Activated naive CD8-positive, alpha-beta T cell treated with anti-CD3 and anti-CD28 coated beads, Interleukin-2, amount 50 U/mL, for 24 hours (primary cell): ENCODE measurements at regions not wholly inside any gene's neighbourhood (a gene's known extent, or its start where the extent isn't known, plus 50 kb on each side); places are given as distances from the start of the nearest gene placed in this dataset.

ENCODE experiments used
- ATAC-seq: fragments of 150-1000 bp; cut with Tn5 transposase; one replicate; pipeline ENCODE4 v1.10.0; 2021
- DNase-seq: peaks from one replicate; pipeline ENCODE4 v3.0.0; 2021
- H3K27ac Mint-ChIP-seq: one replicate; pipeline ENCODE4 v1.8.0; 2021; ENCODE audit warnings: mild to moderate bottlenecking, mixed read lengths
- H3K27me3 Mint-ChIP-seq: one replicate; pipeline ENCODE4 v1.8.0; 2021; ENCODE audit warnings: mixed read lengths
- H3K36me3 Mint-ChIP-seq: one replicate; pipeline ENCODE4 v1.8.0; 2021; ENCODE audit warnings: low read depth, mixed read lengths
- H3K4me1 Mint-ChIP-seq: one replicate; pipeline ENCODE4 v1.8.0; 2021; ENCODE audit warnings: mixed read lengths
- H3K4me3 Mint-ChIP-seq: one replicate; pipeline ENCODE4 v1.8.0; 2021; ENCODE audit warnings: mild to moderate bottlenecking, moderate library complexity, mixed read lengths
- H3K9me3 Mint-ChIP-seq: one replicate; pipeline ENCODE4 v1.8.0; 2021; ENCODE audit warnings: mixed read lengths

DNA sequence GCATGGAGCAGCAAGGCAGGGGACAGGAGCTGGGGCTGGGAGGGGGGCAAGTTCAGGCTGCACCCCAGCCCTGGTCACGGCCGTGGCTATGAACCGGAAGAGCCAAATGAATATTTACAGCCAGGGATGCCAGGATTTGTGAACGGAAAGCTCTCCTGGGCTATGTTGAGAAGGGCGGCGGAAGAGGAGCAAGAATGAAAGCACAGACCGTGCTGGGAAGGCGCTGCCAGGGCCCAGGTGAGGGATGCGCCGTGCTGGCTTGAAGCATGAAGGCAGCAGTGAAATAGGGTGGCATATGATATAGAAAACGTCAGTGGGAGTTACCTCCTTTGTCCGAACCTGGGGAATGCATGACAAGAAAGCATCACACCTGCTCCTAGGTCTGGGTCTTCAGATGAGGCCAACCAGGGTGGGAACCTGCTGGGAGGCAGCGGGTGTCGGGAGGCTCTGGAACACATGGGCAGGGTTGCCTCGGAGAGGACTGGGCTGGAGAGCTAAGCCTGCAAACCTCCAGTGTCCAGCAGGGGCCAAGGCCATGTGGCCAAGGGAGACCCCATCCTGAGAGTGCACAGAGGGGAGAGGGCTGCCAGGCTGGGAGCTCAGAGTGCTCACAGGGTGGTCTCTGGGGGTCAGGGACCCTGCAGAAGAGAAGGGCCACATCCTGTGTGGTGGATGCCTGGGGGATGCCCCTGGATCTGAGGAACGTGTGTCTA, 120.6 kb upstream of the TCERG1L start:
- H3K4me3 Mint-ChIP-seq, result no peak overlapping the region
- H3K27ac Mint-ChIP-seq, result no peak overlapping the region
- no peak for DNase-seq
- no peaks in the 10 kb centered on the region for H3K36me3 Mint-ChIP-seq
- no peaks in the 10 kb centered on the region for H3K27me3 Mint-ChIP-seq
- no peaks in the 10 kb centered on the region for H3K9me3 Mint-ChIP-seq
- no peak for ATAC-seq
- no peaks in the 10 kb centered on the region for H3K4me1 Mint-ChIP-seq

DNA sequence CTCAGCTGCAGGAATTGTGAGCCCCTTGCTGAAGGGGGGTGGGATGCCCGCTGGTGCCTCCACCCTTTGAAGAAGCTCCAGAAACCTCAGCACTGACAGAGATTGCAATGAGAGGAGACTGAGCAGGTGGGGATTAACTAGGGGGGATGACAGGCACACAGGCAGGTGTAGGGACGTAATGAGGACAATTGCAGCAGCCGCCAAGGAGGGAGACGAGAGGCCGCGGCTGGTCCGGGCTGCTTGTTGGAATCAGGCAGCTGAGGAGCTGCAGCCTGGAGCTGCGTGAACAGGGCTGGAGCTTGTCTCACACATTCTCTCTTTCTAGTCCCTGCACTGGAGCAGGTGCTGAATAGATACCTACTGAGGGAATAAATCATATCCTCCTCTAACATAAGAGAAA, 122.0 kb upstream of the TCERG1L start:
- H3K27me3 Mint-ChIP-seq, result no peaks in the 10 kb centered on the region
- no peaks in the 10 kb centered on the region for H3K9me3 Mint-ChIP-seq
- DNase-seq (no peak), ATAC-seq (no peak)
- no peak overlapping the region for H3K27ac Mint-ChIP-seq
- H3K4me3 Mint-ChIP-seq, result no peak overlapping the region
- H3K4me1 Mint-ChIP-seq, result no peaks in the 10 kb centered on the region
- H3K36me3 Mint-ChIP-seq, result no peaks in the 10 kb centered on the region

DNA sequence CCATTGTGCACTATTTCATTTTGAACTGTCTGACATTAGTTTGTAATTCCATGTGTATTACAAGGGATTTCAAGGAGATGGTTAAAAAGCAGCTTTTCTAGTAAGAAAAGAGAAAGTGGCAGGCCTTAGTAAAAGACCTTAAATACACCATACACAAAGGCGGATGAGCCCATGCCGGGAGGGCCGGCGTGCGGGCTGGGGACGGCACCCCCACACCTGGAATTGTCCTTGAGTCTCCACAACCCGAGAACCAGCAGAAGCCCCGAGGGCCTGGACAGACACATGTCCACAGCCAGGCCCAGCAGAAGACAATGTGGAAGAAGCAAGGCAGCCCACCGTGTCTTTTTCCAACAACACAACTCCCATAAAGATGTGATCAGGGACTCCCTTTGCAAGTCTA, 123.7 kb upstream of the TCERG1L start:
- ATAC-seq (no peak), DNase-seq (no peak)
- no peaks in the 10 kb centered on the region for H3K9me3 Mint-ChIP-seq
- no peaks in the 10 kb centered on the region for H3K36me3 Mint-ChIP-seq
- no peaks in the 10 kb centered on the region for H3K4me1 Mint-ChIP-seq
- H3K4me3 Mint-ChIP-seq, result no peak overlapping the region
- H3K27me3 Mint-ChIP-seq, result no peaks in the 10 kb centered on the region
- no peak overlapping the region for H3K27ac Mint-ChIP-seq

DNA sequence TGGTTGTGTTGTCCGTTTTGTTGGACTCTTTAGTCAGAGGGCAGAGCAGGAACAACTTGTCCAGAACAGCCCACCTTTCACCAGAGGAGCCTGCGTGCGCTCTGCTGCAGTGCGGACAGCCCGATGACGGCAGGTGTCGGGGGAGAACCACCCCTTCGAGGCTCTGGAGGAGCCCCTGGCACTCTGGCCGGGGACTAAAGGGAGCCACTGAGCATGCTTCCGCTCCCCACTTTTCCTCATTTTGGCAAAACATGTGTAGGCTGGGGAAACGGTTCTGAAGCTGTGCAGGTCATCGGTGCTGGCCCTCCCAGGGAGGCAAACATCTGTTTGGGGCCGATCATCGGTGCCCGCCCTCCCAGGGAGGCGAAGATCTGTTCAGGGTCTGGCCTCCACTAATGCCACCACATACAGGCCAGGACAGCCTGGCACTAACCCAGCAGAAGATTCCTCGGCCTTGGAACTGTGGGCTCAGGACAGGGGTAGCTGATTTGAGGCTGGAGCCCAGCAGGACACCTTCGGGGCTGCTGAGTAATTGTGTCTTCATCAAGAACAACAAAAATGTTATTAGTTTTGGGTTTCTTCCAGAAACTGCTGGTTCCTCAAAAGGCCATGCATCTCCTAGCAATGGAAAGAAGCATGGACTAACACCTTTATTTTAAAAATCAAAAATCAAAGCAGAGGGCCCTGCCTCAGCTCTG, 124.4 kb upstream of the TCERG1L start:
- H3K27ac Mint-ChIP-seq, result no peak overlapping the region
- ATAC-seq (no peak), DNase-seq (no peak)
- H3K4me3 Mint-ChIP-seq, result no peak overlapping the region
- peaks cover 2% of the 10 kb centered on the region for H3K27me3 Mint-ChIP-seq
- H3K9me3 Mint-ChIP-seq, result no peaks in the 10 kb centered on the region
- H3K36me3 Mint-ChIP-seq, result no peaks in the 10 kb centered on the region
- no peaks in the 10 kb centered on the region for H3K4me1 Mint-ChIP-seq

DNA sequence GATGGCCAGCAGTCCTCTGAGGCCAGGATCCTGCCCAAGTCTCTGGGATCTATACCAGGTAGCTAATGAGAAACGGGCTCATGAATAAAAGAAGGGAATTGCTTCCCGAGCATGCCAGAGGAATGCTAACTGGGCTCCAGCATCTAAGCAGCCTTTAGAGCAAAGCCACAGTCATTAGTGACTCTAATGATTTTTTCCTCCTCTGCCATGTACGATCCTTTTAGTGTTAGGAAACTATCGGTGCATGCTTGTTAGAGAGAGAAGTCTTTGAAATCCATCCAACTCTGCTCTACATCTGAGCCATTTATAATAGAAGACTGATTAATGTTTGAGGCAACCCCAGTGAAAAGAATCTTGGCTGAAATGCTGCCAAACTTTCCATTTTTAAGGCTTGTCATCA, 124.9 kb upstream of the TCERG1L start:
- Mint-ChIP-seq H3K4me3 (no peak overlapping the region), H3K27me3 (peaks cover 3% of the 10 kb centered on the region), H3K27ac (no peak overlapping the region), H3K4me1 (no peaks in the 10 kb centered on the region), H3K36me3 (no peaks in the 10 kb centered on the region), H3K9me3 (no peaks in the 10 kb centered on the region)
- DNase-seq, result no peak
- no peak for ATAC-seq

DNA sequence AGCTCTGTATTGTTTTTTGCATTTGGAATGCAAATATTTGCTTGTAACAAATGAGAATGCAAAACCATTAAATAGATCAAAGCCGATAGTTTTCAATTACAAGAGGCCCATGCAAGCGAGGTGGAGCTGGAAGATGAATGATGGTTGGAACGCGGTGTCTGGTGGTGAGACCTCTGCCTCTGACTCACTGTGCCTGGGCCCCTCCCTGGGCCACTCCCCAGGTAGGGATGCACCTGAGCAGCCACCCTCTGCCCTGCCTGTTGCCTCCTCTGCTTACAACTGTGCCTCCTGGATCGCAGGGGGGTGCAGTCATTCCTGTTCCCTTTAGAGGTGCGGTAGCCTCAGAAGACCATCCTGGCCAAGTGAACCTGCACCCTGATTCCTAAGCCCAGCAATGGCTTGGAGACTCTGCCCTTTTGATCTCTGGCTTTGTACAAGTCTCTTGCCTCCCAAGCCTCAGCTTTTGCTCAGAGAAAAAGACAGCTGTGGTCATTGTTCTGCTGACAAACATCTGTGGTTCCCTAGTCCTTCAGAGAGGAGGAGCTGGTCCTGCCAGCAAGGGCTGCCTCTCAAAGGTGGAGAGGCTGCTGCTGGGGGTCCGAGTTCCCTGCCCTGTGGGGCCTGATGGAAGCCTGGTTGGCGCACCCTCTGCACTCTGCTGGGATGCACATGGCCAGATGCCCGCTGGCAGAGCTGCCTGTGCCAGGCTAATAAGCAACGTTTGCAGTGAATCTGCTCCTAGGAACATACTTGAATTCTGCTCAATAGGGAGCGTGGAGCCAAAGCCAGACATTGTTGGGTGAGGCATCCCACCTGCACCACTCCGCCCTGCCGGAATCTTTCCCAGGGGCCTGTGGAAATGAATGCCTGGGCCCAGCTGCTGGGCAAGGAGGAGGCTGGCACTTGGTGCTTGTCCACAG, 126.3 kb upstream of the TCERG1L start:
- H3K4me1 Mint-ChIP-seq, result no peaks in the 10 kb centered on the region
- no peak for ATAC-seq
- H3K36me3 Mint-ChIP-seq, result no peaks in the 10 kb centered on the region
- H3K4me3 Mint-ChIP-seq, result no peak overlapping the region
- H3K27ac Mint-ChIP-seq, result no peak overlapping the region
- no peak for DNase-seq
- no peaks in the 10 kb centered on the region for H3K9me3 Mint-ChIP-seq
- H3K27me3 Mint-ChIP-seq, result peaks cover 3% of the 10 kb centered on the region

DNA sequence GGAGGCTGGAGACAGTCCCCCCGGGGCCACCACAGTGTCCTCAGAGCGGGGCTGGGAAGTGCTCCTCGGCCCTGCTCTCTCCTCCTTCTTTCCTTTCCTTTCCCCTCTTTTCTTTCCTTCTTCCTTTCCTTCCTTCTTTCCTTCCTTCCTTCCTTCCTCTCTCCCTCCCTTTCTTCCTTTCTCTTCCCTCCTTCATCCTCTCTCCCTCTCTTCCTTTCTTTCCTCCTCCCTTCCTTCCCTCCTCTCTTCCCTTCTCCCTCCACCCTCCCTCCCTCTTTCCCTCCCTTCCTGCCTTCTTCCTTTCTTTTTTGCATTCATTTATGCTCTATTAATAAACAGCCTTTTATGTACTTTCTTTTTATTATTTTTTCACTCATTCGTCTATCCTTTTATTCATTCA, 127.1 kb upstream of the TCERG1L start:
- Mint-ChIP-seq H3K4me3 (no peak overlapping the region), H3K9me3 (no peaks in the 10 kb centered on the region), H3K27me3 (peaks cover 3% of the 10 kb centered on the region), H3K36me3 (no peaks in the 10 kb centered on the region), H3K27ac (no peak overlapping the region), H3K4me1 (no peaks in the 10 kb centered on the region)
- ATAC-seq, result no peak
- no peak for DNase-seq

DNA sequence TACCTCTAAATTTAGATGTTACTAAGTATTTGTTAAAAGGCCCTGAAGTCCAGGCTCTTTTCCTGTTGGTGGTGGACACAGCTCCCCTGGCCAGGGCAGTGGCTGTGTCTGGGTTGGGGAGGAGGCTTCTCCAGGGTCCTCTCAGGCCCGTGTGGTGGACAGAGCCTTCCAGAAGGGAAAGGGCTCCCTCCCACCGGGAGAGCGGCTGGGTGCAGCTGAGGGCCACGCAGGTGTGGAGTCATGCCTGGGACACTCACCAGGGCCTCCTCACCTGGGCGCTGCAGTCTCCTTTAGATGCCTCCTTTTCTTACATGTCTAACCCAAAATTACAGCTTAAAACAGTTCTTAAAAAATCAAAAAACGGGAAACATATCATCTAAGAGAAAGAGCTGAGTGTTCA, 128.2 kb upstream of the TCERG1L start:
- Mint-ChIP-seq H3K36me3 (no peaks in the 10 kb centered on the region), H3K27ac (no peak overlapping the region), H3K4me1 (no peaks in the 10 kb centered on the region), H3K4me3 (no peak overlapping the region), H3K27me3 (peaks cover 3% of the 10 kb centered on the region), H3K9me3 (no peaks in the 10 kb centered on the region)
- ATAC-seq (no peak), DNase-seq (no peak)

DNA sequence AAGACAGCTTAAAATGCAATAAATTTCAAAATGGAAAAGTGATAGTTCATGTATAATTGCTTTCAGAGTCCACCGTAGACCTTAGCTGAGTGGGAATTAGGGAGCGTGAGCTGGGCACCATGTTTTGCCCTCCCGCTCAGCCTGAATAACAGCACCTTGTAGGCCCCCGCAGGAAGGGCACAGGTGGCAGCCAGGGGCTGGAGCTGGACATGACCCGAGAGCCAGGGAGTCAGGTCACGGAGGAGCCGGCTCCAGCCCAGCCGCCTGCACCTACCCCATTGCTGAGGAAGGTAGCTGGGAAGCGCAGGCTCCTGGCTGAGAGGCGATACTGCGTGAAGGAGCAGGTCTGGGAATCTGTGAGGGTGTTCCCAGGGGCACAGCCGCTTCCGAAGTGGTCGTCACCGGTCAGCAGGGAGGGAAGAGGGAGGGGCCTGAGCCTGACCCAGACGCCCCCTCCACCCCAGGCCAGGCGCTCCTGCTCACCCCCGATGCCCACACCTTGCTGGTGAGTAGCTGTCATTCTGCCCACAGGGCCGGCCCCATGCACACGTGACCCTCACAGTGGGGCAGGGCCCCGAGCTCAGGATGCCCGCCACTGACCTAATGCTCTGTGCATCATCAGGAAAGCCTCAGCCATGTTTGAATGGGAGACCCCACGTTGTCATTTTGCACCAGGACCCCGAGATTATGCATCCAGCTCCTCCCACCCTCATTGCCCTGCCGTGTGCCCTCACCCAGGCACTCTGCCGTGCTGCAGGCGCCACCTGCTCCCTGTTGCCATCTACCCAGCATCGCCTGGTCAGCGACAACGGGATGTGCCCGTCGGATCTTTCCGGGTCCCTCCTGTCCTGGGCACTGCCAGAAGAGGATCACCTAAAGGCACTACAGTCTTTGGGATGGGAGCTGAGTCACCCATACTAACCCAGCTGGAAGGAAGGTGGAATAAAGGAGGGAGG, 129.2 kb upstream of the TCERG1L start:
- peaks cover 3% of the 10 kb centered on the region for H3K27me3 Mint-ChIP-seq
- no peak overlapping the region for H3K4me3 Mint-ChIP-seq
- H3K36me3 Mint-ChIP-seq, result no peaks in the 10 kb centered on the region
- ATAC-seq, result no peak
- H3K27ac Mint-ChIP-seq, result no peak overlapping the region
- no peaks in the 10 kb centered on the region for H3K4me1 Mint-ChIP-seq
- DNase-seq, result no peak
- no peaks in the 10 kb centered on the region for H3K9me3 Mint-ChIP-seq

DNA sequence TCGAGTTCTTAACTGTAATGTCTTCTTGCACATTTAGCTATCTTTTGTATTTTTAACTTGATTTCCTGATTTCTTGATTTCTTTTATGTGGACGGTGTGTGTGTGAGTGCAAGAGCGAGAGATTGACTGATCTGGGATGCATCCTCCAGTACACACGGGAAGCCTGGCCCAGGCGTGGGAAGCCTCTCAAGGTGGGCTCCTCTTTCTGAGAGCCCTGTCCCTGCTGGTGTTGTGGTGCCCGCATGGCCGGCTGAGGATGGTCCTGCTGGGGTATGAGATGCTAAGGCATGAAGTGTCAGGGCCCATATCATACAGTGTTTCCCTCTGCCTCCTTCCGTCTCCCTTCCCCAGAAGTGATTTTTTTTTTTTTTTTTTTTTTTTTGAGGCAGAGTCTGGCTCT, 130.8 kb upstream of the TCERG1L start:
- Mint-ChIP-seq H3K4me1 (no peaks in the 10 kb centered on the region), H3K4me3 (no peak overlapping the region), H3K27me3 (peaks cover 3% of the 10 kb centered on the region), H3K27ac (no peak overlapping the region), H3K36me3 (no peaks in the 10 kb centered on the region), H3K9me3 (no peaks in the 10 kb centered on the region)
- DNase-seq (no peak), ATAC-seq (no peak)

DNA sequence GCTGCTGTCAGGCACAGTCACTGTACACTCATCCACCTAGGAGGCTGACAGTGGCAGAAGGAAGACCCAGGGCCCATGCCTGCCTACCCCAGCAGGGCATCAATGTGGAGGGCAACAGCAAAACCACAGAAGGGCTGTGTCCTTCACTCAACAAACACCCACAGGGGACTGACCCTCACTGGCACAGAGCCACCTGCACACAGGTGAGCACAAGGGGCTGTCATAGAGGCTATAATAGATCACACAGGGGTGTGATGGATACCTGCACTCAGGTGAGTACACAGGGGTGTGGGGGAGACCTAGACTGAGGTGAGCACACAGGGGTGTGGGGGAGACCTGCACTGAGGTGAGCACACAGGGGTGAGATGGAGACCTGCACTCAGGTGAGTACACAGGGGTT, 132.8 kb upstream of the TCERG1L start:
- Mint-ChIP-seq H3K36me3 (no peaks in the 10 kb centered on the region), H3K9me3 (no peaks in the 10 kb centered on the region), H3K4me1 (no peaks in the 10 kb centered on the region), H3K27ac (no peak overlapping the region), H3K4me3 (no peak overlapping the region), H3K27me3 (peaks cover 3% of the 10 kb centered on the region)
- DNase-seq, result no peak
- no peak for ATAC-seq

DNA sequence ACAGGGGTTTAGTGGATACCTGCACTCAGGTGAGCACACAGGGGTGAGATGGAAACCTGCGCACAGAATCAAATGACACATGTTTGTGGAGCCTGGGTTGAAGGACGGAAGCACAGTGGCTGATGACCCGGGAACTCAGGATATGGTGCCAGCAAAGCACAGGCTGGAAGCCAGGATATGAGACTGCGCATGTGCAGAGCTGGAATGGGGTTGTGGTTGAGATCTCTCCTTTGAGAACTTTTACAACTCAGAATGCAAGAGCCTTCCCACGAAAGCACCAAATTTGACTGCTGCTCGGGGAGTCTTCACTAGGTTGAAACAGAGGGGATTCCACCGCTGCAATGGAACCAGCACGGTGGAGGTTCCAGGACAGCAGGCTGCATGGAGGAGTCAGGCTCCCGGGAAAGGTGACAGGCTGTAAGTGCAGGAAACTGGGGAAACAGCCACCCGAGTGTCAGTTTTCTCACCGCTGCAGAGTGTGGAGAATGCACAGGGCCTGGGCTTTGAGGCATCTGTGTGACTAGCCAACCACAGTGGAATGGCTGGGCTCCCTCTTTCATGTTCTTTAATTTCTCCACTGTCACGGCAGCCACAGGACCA, 133.4 kb upstream of the TCERG1L start:
- Mint-ChIP-seq H3K4me1 (no peaks in the 10 kb centered on the region), H3K27me3 (peaks cover 3% of the 10 kb centered on the region), H3K36me3 (no peaks in the 10 kb centered on the region), H3K27ac (no peak overlapping the region), H3K4me3 (no peak overlapping the region), H3K9me3 (no peaks in the 10 kb centered on the region)
- DNase-seq (no peak), ATAC-seq (no peak)

DNA sequence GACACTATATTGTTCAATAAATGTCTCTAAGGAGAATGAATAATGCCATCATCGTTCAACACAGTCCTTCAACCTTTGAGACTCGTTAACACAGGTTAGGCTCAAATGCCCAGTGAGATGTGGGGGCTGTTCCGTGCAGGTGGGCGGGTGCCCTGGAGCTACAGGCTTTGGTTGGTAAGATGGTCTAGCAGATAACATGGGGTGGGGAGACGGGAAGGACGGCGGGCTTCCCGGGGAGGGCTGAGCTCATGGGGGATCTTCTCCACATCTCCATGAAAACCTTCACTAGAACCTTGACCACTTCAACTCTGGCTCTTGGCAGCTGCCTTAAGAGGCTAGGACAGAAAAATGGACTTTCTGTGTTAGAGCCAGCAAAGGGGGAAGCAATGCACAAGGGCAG, 134.1 kb upstream of the TCERG1L start:
- Mint-ChIP-seq H3K4me1 (no peaks in the 10 kb centered on the region), H3K4me3 (no peak overlapping the region), H3K36me3 (no peaks in the 10 kb centered on the region), H3K27me3 (peaks cover 3% of the 10 kb centered on the region), H3K27ac (no peak overlapping the region), H3K9me3 (no peaks in the 10 kb centered on the region)
- ATAC-seq (no peak), DNase-seq (no peak)

DNA sequence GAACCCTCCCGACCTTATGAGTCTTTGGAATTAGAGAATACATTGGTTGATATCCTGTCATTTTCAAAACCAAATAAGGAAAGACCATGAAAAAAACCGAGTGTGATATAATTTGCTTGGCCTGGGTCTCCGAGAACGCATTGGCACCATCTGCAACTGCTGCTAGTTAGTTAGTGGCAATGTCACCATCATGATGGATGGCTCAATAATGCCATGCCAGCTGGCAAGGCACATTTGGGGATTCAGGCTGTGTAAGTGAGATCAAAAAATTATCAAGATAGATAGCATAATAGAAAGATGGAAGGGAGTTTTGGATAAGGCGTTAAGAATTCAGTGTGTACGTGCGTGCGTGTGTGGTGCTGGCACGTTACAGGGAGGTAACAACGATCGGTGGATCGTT, 134.7 kb upstream of the TCERG1L start:
- no peak for DNase-seq
- H3K9me3 Mint-ChIP-seq, result no peaks in the 10 kb centered on the region
- H3K27ac Mint-ChIP-seq, result no peak overlapping the region
- H3K4me3 Mint-ChIP-seq, result no peak overlapping the region
- no peaks in the 10 kb centered on the region for H3K27me3 Mint-ChIP-seq
- no peaks in the 10 kb centered on the region for H3K36me3 Mint-ChIP-seq
- ATAC-seq, result no peak
- H3K4me1 Mint-ChIP-seq, result no peaks in the 10 kb centered on the region
